Fibroblast of pulmonary artery (primary cell): ENCODE measurements at regions not wholly inside any gene's neighbourhood (a gene's known extent, or its start where the extent isn't known, plus 50 kb on each side); places are given as distances from the start of the nearest gene placed in this dataset.

Experiments
- DNase-seq: peaks from one replicate; pipeline ENCODE4 v3.0.0-alpha.2; 2010; ENCODE audit warnings: low read depth
- H3K4me3 ChIP-seq: replicated peaks from 2 replicates; pipeline ENCODE4 v1.5.1; 2011; ENCODE audit warnings: low read depth, mild to moderate bottlenecking, control low read depth, low read length, moderate library complexity
- CTCF ChIP-seq: IDR thresholded peaks from 2 replicates; pipeline ENCODE4 v1.5.1; 2011; ENCODE audit warnings: mild to moderate bottlenecking, control low read depth, low read length, inconsistent platforms; ENCODE audit errors: missing control alignments

- TF ChIP-seq CTCF: no peak
- peak; percentile 52 for DNase-seq
- no peak overlapping the region for H3K4me3 ChIP-seq
These were observed 444.7 kb downstream of the HS3ST3B1 start for GRCh38 chr17:14745541-14745940.

- TF ChIP-seq CTCF: no peak
- peak; percentile 83 for DNase-seq
- no peak overlapping the region for H3K4me3 ChIP-seq
These were observed 444.0 kb downstream of the HS3ST3B1 start for GRCh38 chr17:14744761-14745473.

GRCh38 chr17:14741491-14741890 lies 440.6 kb downstream of the HS3ST3B1 start:
- TF ChIP-seq CTCF: no peak
- peak; percentile 29 for DNase-seq

GRCh38 chr17:14739656-14740431 lies 439.0 kb downstream of the HS3ST3B1 start:
- no peak for DNase-seq
- no peak for TF ChIP-seq CTCF
- no peak overlapping the region for H3K4me3 ChIP-seq

More at GRCh38 chr17:14741491-14741890, 440.6 kb downstream of the HS3ST3B1 start:
- no peak overlapping the region for H3K4me3 ChIP-seq

- H3K4me3 ChIP-seq: no peak overlapping the region
- no peak for DNase-seq
- TF ChIP-seq CTCF: no peak
These were observed 437.7 kb downstream of the HS3ST3B1 start for GRCh38 chr17:14738652-14738988.

- peak; percentile 98 for DNase-seq
- TF ChIP-seq CTCF: peak; percentile 47
- H3K4me3 ChIP-seq: no peak overlapping the region
These were observed 437.2 kb downstream of the HS3ST3B1 start for GRCh38 chr17:14737984-14738651.
